ENCODE measurements at regions not wholly inside any gene's neighbourhood (a gene's known extent, or its start where the extent isn't known, plus 50 kb on each side); places are given as distances from the start of the nearest gene placed in this dataset.

DNA sequence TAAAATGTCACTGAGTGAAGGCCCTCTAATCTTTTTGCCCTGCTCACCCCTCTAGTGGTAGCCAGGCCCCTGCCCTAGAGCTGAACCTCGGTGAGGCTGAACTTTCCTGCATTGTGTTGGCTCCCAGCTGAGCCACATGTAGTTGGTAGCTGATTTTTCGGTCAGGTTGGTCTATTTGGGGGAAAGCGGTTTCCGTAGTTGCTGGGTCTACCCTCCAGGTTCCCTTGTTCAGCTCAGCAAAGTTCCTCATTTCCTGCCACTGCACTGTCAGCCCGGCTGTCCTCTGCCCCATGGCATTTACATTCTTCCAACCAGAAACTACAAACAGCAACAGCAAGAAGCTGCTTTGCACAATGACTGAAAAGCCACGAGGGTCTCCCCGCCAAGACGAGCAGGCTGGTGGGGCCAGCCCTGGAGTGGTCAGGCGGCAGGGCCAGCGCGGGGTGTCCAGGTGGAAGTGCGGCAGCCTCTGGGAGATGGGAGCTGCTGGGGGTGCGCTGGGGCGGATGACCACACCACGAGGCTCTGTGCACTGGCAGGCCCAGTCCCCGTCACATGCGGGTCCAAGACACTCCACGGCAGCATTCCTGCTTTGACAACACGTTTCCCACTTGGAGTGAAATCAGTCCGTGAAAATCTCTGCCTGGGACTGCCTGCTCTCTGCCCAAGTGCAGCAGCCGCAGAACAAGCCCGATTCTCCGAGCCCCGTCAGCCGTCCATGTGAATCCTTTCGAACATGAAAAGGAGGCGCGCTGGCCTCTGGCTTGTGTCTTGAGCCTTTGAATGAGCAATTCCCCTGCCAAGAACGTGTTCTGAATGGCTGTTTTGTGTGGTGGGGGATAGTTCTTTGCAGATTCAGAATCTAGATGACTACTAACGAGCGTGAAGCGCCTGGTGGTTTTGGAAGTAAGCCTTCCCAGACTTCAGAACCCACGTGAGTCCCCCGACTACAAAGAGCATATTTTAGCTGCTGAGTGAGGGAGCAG, 159.4 kb downstream of the ASB1 start:
- DNase-seq: no peak

GRCh38 chr2:238586931-238587775, 160.4 kb downstream of the ASB1 start:
- DNase-seq: no peak

- no peak for DNase-seq
These were observed 161.3 kb downstream of the ASB1 start for GRCh38 chr2:238587776-238588660.

DNA sequence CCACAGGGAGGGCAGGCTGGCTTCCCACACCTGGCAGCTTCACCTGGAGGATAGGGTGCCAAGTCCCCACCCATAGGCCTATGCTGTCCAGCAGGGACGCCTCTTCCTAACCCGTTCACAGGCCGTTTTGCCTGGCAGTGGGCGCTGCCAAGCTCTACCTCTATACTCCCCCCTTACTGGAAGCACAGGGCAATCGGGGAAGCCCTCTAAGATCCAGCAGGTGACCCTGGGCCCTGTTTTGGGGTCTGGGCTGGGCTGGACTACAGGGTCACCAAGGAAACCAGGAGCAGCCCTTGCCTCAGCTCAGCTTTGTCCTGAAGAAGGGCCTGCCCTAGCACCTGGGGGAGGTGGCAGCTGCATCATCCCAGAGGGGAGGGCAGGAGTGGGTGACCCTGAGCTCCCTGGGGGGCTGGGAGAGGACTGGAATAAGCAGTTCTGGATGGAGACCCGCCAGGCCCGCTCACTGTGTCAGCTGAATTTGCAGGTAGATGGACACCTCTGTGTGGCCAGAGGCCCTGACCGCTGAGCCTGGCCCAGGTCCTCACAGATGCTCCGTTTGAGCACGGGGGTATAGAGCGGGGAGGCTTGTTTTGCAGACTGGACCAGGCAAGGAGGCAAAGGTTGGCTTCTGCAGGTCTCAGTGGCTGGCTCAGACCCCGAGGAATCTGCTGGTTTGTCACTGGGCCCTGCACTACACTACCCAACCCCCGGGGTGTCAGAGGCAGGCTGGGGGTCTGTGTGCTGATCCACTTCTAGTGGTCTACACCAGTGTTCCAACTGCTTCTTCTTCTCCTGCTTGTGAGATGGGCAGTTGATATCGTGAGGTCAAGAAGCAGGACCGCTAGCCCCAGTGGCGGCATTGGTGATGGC, 163.1 kb downstream of the ASB1 start:
- no peak for DNase-seq

GRCh38 chr2:238591732-238592131, 165.0 kb downstream of the ASB1 start:
- DNase-seq: no peak

DNA sequence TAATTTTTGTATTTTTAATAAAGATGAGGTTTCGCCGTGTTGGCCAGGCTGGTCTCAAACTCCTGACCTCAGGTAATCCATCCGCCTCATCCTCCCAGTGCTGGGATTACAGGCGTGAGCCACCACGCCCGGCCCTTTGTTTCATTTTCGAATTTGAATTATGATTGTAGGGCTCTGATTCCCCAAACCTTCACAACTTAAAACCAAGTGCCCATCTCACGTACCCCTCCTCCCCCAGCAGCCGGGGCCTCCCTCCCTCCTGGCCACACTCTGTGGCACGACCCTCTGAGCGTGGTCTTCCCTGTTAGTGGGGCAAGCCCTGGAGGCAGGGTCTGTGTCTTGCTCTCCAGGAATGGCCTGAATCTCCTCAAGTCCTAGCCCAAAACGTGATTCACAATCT, 166.5 kb downstream of the ASB1 start:
- no peak for DNase-seq

- no peak for DNase-seq
These were observed 167.0 kb downstream of the ASB1 start for GRCh38 chr2:238593678-238594077.

GRCh38 chr2:238594796-238595749, 168.3 kb downstream of the ASB1 start:
- DNase-seq: no peak

DNA sequence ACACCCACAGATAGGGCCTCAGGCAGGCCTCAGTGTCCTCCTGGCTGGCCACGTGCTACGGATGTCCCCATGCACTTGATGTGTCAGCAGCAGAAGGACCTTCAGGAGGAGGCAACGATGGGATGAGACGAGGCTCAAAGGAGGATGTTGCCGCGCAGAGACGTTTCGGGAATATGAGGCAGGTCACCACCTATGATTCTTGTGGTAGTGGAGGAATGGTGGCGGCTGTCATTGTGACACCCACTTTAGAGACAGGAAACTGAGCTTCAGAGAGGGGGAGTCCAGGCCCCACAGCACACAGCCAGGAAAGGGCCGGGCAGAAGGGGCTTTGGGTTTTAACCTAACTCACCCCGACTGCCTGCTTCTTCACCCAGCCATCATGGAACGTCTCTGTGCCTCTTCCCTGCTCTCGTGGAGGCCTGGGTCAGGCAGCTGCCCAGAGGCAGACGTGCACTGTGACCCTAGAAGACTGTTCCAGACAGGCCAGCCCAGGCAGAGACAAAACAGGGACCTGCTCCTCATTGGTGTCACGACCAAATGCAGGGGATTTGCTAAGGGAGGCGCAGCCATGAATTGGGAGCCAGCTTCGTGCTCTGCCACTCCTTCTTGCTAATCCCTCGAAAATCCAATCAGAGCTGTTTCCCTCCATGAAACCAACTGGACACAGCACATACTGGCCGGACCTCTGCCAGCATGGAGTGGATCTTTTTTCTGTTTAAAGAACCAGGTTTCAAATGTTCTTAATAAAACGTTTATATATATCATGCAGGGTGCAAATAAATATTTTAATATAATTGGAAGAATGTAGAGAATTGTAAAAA, 169.2 kb downstream of the ASB1 start:
- DNase-seq: no peak

DNA sequence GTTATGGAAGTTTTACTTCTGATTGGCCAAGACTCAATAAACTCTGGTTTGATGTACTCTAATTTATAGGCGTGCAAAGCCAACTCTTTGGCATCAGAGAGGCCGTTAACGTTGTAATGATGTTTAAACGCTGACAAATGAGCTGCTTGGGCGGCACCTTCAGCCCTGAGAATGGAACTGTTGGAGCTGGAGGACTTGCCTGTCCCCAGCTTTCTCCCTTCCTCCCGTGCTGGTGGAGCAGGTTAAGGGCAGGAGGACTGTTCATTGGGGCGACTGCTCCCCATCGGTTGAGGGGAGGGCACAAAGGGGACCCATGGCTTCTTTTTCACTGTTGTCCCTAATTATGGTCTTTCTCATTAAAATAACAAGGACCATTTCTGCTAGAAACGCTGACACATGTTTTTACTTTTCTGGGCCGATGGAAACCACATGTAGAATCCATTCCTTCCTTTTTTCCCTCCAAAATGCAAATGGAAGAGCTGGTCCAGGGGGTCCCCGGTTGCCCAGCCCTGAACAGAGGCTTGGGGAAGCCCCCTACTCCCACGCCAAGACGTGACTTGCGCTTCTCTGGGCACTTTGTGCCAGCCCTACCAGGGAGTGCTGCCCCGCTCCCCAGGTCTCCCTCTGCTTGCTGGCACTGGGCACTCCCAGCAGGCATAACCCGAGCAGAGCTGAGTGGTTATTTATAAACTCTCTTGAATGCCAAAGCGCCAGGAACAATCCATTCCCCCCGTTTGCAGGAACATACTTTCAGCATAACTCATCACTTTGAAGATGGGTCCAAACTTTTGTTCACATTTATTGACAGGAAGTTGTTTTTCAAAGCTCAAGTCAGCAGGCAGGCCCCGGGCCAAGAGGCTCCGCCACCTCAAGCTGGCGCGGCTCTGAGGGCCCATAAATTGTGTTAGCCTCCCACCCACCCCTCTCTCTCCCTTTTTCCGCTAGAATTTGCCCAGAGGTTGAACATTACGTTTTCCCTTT, 170.1 kb downstream of the ASB1 start:
- no peak for DNase-seq

DNA sequence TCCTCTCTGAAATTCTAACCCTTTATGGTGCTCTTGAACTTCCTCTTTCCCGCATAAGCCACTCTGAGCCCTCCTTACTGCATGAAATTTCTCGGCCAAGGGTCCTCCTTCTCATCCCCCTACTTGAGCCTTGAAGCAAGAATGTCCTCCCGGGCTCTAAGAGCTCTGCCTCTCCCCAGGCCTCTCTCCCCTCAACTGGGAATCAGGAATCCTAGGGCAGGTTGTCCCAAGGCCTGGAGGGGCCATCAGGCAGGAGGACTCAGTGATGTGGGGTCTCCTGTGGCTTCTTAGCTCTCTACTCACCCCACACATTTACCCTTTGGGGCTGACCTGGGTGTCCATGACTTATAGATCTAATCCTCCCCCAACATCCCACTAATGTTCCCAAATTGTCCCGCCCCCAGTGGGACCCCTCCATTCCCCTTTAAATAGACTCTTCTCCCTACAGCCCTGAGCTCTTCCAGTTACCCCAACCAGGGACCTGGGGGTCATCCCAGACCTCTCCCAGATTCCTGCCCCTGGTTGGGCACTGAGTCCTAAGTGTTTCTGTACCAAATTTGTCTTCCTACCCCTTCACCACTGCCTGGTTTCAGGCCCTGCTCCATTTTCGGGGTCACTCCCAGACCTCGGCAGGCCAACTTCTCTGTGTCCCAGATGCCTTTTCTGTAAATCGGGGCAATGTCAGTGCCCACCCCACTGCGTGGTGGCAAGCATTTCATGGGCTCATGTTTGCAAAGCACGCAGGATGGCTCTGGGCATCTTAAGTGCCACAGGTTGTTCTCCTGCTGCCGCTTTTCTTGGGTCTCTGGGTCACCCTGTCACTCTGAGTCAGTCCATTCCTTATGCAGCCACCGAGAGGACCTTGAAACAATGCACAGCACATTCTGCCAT, 171.2 kb downstream of the ASB1 start:
- DNase-seq: no peak

GRCh38 chr2:238598802-238599530, 172.2 kb downstream of the ASB1 start:
- no peak for DNase-seq

DNA sequence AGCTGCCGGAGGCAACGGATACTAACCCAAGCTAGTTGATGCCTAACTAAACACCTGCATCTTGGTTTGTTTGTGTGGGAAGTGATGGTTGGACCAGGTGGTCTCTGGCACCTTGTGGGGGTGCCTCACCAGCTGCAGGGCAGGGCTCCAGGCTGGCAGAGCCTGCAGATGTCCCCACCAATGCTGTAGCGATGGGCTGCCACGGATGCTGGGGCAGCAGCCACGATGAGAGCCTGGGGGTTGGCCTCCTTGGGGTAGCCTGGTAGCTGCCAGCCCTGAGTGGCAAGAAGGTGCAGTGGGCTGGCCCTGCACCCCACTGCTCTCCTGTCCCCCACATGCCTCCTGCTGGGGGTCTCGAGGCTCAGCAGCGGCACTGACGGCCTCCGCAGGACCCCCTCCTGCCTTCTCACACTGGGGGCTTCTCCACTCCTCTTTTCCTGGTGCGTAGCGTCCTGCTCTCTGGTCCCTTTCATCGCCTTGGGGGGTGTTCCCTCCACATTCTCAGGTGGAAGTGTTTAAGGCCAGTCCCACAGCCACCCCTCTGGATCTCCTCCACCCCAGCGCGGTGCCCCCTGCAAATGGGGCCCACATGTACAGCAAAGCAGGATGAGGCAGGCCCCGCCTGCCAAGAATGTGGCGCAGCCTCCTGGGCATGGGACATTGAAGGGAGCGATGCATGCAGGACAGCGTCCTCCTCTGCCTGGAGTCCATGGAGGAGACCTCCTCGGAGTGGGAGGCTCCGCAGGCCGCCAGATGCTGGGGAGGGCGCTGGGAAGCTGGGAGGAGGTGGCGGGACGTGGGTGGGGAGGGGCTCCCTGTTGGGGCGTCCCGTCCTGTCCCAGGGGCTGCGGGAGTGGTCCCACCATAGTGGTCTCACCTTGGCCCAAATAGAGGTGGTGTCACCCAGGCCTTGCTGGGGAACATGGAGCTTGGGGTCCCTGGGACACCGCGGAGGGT, 173.1 kb downstream of the ASB1 start:
- DNase-seq: no peak

- no peak for DNase-seq
These were observed 174.0 kb downstream of the ASB1 start for GRCh38 chr2:238600506-238601432.

Measured in NK-92 treated with Interleukin-12 subunit alpha and Interleukin-12 subunit beta, amount 100 ng/mL, for 24 hours (cell line).